Colonic mucosa (tissue), 4 donors: ENCODE measurements at regions not wholly inside any gene's neighbourhood (a gene's known extent, or its start where the extent isn't known, plus 50 kb on each side); places are given as distances from the start of the nearest gene placed in this dataset.

ENCODE experiments used
- DNase-seq: peaks from one replicate; pipeline ENCODE4 v3.0.0-alpha.2; 2020
- H3K27ac ChIP-seq: fragments of 200-600 bp; one replicate; pipeline ENCODE4 v1.8.0; 2021
- H3K27me3 ChIP-seq: fragments of 200-600 bp; one replicate; pipeline ENCODE4 v1.8.0; 2021
- H3K36me3 ChIP-seq: fragments of 200-600 bp; one replicate; pipeline ENCODE4 v1.8.0; 2021
- H3K4me1 ChIP-seq: fragments of 200-600 bp; one replicate; pipeline ENCODE4 v1.8.0; 2021; ENCODE audit warnings: mild to moderate bottlenecking
- H3K4me3 ChIP-seq: fragments of 200-600 bp; one replicate; pipeline ENCODE4 v1.8.0; 2021
- H3K9ac ChIP-seq, 2 donors: one replicate each; pipeline ENCODE4 v1.7.0; 2013; ENCODE audit warnings: control low read depth in 2 of 2, low read depth in 2 of 2, low read length in 2 of 2
- H3K9me3 ChIP-seq: fragments of 200-600 bp; one replicate; pipeline ENCODE4 v1.8.0; 2021
- CTCF ChIP-seq: fragments of 200-600 bp; IDR thresholded peaks from one replicate; pipeline ENCODE4 v1.8.0; 2022; ENCODE audit warnings: antibody characterized with exemption, mild to moderate bottlenecking
- intact Hi-C: fragments of 100-400 bp; cut with DNase I; formaldehyde crosslinking; loops from one replicate; pipeline ENCODE4 v1.14.1; 2022
- donor health status: healthy.
- donor health status: DM: no; HTN: no; CAD: no.
- donor health status: DM: no; HTN: no; CAD: no.

DNA sequence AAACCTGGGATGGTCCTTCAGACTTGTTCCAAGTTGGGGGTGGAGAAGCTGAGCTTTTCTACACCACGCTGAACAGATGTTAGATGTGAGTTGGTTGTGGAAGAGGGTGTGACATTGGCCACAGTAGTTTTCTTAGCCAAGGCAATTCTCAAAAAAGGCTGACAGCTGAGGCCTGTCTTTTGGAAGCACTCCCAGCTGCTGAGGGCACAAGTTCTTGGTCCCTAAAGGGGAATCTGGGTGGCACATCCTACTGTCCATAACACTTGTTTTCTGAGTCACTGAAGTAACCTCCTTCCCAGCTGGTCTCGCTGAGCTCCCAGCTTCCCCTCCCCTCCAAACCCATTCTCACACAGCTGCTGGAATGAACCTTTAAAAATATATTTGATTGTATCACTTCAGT is 375.7 kb upstream of the KIRREL3 start:
- Histone ChIP-seq H3K36me3 (no peaks in the 10 kb centered on the region), H3K27ac (no peak overlapping the region), H3K27me3 (no peaks in the 10 kb centered on the region), H3K9ac (no peak overlapping the region), H3K9me3 (no peaks in the 10 kb centered on the region), H3K4me3 (no peak overlapping the region), H3K4me1 (no peaks in the 10 kb centered on the region)
- DNase-seq: no peak
- no peak for TF ChIP-seq CTCF
- intact Hi-C loops: no loop called here

DNA sequence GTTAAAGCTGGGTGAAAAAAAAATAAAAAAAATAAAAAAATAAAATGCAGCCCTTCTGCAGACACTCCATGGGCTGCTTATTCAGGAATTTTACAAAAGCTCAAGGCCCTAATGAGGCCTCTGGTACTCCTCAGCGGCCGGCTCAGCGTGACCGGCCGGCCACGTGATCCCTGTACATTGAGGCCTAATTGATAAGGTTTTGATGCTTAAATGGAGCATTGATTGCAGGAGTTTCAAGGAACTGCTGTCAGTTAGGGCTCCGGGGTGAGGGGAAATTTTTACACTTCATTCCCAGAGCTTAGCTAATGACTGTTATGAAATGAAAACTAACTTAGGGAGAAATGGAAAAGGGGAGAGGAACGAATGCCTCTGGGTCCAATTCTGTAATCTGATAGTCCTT is 368.8 kb upstream of the KIRREL3 start:
- Histone ChIP-seq H3K9ac (no peak overlapping the region), H3K27me3 (no peaks in the 10 kb centered on the region), H3K4me3 (no peak overlapping the region), H3K27ac (no peak overlapping the region), H3K9me3 (no peaks in the 10 kb centered on the region), H3K36me3 (no peaks in the 10 kb centered on the region), H3K4me1 (no peaks in the 10 kb centered on the region)
- TF ChIP-seq CTCF: no peak
- DNase-seq: no peak
- intact Hi-C loops: no loop called here

GRCh38 chr11:127362754-127363308 is 362.3 kb upstream of the KIRREL3 start:
- Histone ChIP-seq H3K4me3 (no peak overlapping the region), H3K27ac (no peak overlapping the region), H3K9me3 (no peaks in the 10 kb centered on the region), H3K27me3 (no peaks in the 10 kb centered on the region), H3K36me3 (no peaks in the 10 kb centered on the region), H3K9ac (no peak overlapping the region), H3K4me1 (no peaks in the 10 kb centered on the region)
- no peak for TF ChIP-seq CTCF
- intact Hi-C loops: no loop called here
- DNase-seq: no peak

DNA sequence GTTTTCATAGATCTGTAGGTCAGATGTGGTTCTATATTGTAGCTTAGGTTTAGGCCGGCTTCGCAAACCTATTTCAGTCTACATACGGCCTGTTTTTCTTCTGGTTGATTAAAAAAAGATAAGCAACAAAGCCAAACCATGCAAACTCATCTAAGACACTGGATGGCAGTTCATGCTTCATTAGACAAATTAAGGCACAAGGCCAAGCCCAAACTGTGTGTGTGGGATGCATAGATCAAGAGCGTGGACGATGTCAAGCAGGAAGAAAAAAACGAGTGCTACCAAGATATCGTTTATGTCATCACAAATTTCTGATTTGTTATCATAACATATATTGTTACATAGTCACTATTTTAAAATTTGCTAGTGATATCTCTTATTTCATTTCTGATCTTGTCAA is 357.6 kb upstream of the KIRREL3 start:
- Histone ChIP-seq H3K36me3 (no peaks in the 10 kb centered on the region), H3K4me3 (no peak overlapping the region), H3K9me3 (no peaks in the 10 kb centered on the region), H3K4me1 (no peaks in the 10 kb centered on the region), H3K9ac (no peak overlapping the region), H3K27me3 (no peaks in the 10 kb centered on the region), H3K27ac (no peak overlapping the region)
- intact Hi-C loops: no loop called here
- no peak for DNase-seq
- TF ChIP-seq CTCF: no peak

DNA sequence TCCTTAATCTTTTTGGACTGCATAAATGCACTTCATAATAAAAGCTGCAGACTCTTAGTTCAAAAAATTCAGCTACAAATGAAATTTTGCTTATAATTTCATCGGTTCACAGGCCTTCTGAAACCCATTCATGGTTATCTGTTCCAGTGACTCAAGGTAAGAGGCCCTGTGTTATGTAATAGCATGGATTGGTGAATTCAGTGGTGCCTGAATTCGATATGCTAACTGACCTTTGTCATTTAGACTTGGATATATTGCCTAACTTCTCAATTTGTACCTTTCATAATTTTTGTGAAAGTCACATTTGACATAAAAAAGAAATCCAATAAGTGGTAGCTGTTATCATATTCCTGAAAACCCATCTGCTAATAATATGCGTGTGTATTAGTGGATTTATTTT is 349.9 kb upstream of the KIRREL3 start:
- H3K4me3 ChIP-seq: no peak overlapping the region
- H3K27ac ChIP-seq: no peak overlapping the region
- no peak overlapping the region for H3K9ac ChIP-seq
- TF ChIP-seq CTCF: no peak
- H3K4me1 ChIP-seq: no peaks in the 10 kb centered on the region
- no peak for DNase-seq
- no peaks in the 10 kb centered on the region for H3K27me3 ChIP-seq
- H3K36me3 ChIP-seq: no peaks in the 10 kb centered on the region
- no peaks in the 10 kb centered on the region for H3K9me3 ChIP-seq
- intact Hi-C loops: no loop called here
